ENCODE measurements at regions not wholly inside any gene's neighbourhood (a gene's known extent, or its start where the extent isn't known, plus 50 kb on each side); places are given as distances from the start of the nearest gene placed in this dataset.
"Not testable (repeated sequence)": the region's sequence is repeated elsewhere in the genome, so short reads cannot be mapped to it uniquely, and the experiment has no call there.

- H2BK5ac ChIP-seq (ENCODE audit: low read depth, low read length, poor library complexity, severe bottlenecking); ATAC-seq (ENCODE audit: low read depth); H4K20me1 ChIP-seq (ENCODE audit: insufficient read depth, low read length); H3K9me3 ChIP-seq (ENCODE audit: control insufficient read depth, insufficient read depth, low read length); POLR2A ChIA-PET (ENCODE audit: unreplicated experiment); H3K27ac ChIP-seq (ENCODE audit: insufficient read depth, low read length); H2BK15ac ChIP-seq (ENCODE audit: low read depth, low read length); H4K91ac ChIP-seq (ENCODE audit: insufficient read depth, low read depth, low read length); H4K8ac ChIP-seq (ENCODE audit: low read depth in 2 of 2, low read length in 2 of 2); H3K9ac ChIP-seq (ENCODE audit: low read depth, low read length); CTCF ChIA-PET; BruUV-seq (replicated peaks); H2BK120ac ChIP-seq (ENCODE audit: low read depth, low read length); DNase-seq; H3K9me1 ChIP-seq (ENCODE audit: insufficient read depth, low read length); H3K4ac ChIP-seq (ENCODE audit: low read depth, low read length); dilution Hi-C loops (cut with HindIII; ENCODE audit: low sequenced_read_pairs, unreplicated experiment); H3K4me3 ChIP-seq (ENCODE audit: insufficient read depth, low read depth, low read length); H3K56ac ChIP-seq (ENCODE audit: extremely low read depth, insufficient read depth, low read length); H3K23ac ChIP-seq (ENCODE audit: low read depth, low read length); H3K36me3 ChIP-seq (ENCODE audit: control insufficient read depth, insufficient read depth, low read length); H3K14ac ChIP-seq (replicated peaks; ENCODE audit: low read depth, low read length); H3K18ac ChIP-seq (ENCODE audit: low read depth, low read length); H3K4me1 ChIP-seq (ENCODE audit: control insufficient read depth, insufficient read depth, low read length); H3K79me1 ChIP-seq (ENCODE audit: low read depth in 1 of 2, low read length in 2 of 2); in situ Hi-C loops (cut with MboI; ENCODE audit: low sequenced_read_pairs); H2AK5ac ChIP-seq (ENCODE audit: low read depth, low read length); H2AFZ ChIP-seq (replicated peaks; ENCODE audit: low read length, poor library complexity); intact Hi-C loops (cut with micrococcal nuclease); H2AK9ac ChIP-seq (replicated peaks; ENCODE audit: low read depth, low read length, poor library complexity); H4K5ac ChIP-seq (ENCODE audit: low read depth, low read length); H3K27me3 ChIP-seq (ENCODE audit: control insufficient read depth, insufficient read depth, low read length); H3K4me2 ChIP-seq (ENCODE audit: low read depth, low read length); H2BK20ac ChIP-seq (ENCODE audit: low read depth, low read length): not testable (repeated sequence)
- WGBS, 2 experiments (ENCODE audit: extremely low coverage in 2 of 2, insufficient read length in 1 of 2): no CpG with 5 or more reads among the region's 3 CpGs
Measured at GRCh38 chr15:20991253-20991652, 125.1 kb upstream of the POTEB2 start.

GRCh38 chr15:20986775-20987174 lies 120.7 kb upstream of the POTEB2 start:
- H2BK20ac ChIP-seq (ENCODE audit: low read depth, low read length); CTCF ChIA-PET; H3K9me1 ChIP-seq (ENCODE audit: insufficient read depth, low read length); in situ Hi-C loops (cut with MboI; ENCODE audit: low sequenced_read_pairs); H3K79me1 ChIP-seq (ENCODE audit: low read depth in 1 of 2, low read length in 2 of 2); H3K4ac ChIP-seq (ENCODE audit: low read depth, low read length); H3K14ac ChIP-seq (replicated peaks; ENCODE audit: low read depth, low read length); H3K4me2 ChIP-seq (ENCODE audit: low read depth, low read length); H3K18ac ChIP-seq (ENCODE audit: low read depth, low read length); H2AFZ ChIP-seq (replicated peaks; ENCODE audit: low read length, poor library complexity); H3K56ac ChIP-seq (ENCODE audit: extremely low read depth, insufficient read depth, low read length); H3K4me1 ChIP-seq (ENCODE audit: control insufficient read depth, insufficient read depth, low read length); H3K27me3 ChIP-seq (ENCODE audit: control insufficient read depth, insufficient read depth, low read length); H4K91ac ChIP-seq (ENCODE audit: insufficient read depth, low read depth, low read length); H4K8ac ChIP-seq (ENCODE audit: low read depth in 2 of 2, low read length in 2 of 2); H3K23ac ChIP-seq (ENCODE audit: low read depth, low read length); POLR2A ChIA-PET (ENCODE audit: unreplicated experiment); intact Hi-C loops (cut with micrococcal nuclease); H2BK120ac ChIP-seq (ENCODE audit: low read depth, low read length); DNase-seq; H2AK9ac ChIP-seq (replicated peaks; ENCODE audit: low read depth, low read length, poor library complexity); BruUV-seq (replicated peaks); H2BK15ac ChIP-seq (ENCODE audit: low read depth, low read length); H2BK5ac ChIP-seq (ENCODE audit: low read depth, low read length, poor library complexity, severe bottlenecking); H3K9me3 ChIP-seq (ENCODE audit: control insufficient read depth, insufficient read depth, low read length); H2AK5ac ChIP-seq (ENCODE audit: low read depth, low read length); H4K5ac ChIP-seq (ENCODE audit: low read depth, low read length); H3K36me3 ChIP-seq (ENCODE audit: control insufficient read depth, insufficient read depth, low read length); H3K27ac ChIP-seq (ENCODE audit: insufficient read depth, low read length); dilution Hi-C loops (cut with HindIII; ENCODE audit: low sequenced_read_pairs, unreplicated experiment); ATAC-seq (ENCODE audit: low read depth); H3K9ac ChIP-seq (ENCODE audit: low read depth, low read length); H3K4me3 ChIP-seq (ENCODE audit: insufficient read depth, low read depth, low read length); H4K20me1 ChIP-seq (ENCODE audit: insufficient read depth, low read length): not testable (repeated sequence)
- no CpG with 5 or more reads among the region's 5 CpGs for WGBS, 2 experiments (ENCODE audit: extremely low coverage in 2 of 2, insufficient read length in 1 of 2)

All from IMR-90 (cell line).